BLaER1 (cell line): ENCODE measurements at regions not wholly inside any gene's neighbourhood (a gene's known extent, or its start where the extent isn't known, plus 50 kb on each side); places are given as distances from the start of the nearest gene placed in this dataset.
A peak's percentile ranks its signal among the peaks of the same experiment; 100 is the strongest.
"Not testable (repeated sequence)": the region's sequence is repeated elsewhere in the genome, so short reads cannot be mapped to it uniquely, and the experiment has no call there.

Experiments used
- H3K27ac ChIP-seq: shearing (Covaris generic); formaldehyde crosslinking; 2 replicates; pipeline ENCODE4 v1.8.1; 2022
- H3K27me3 ChIP-seq: shearing (Covaris generic); formaldehyde crosslinking; 2 replicates; pipeline ENCODE4 v1.8.1; 2022
- H3K36me3 ChIP-seq: shearing (Covaris generic); formaldehyde crosslinking; 2 replicates; pipeline ENCODE4 v1.8.1; 2022
- H3K4me1 ChIP-seq: shearing (Covaris generic); formaldehyde crosslinking; 2 replicates; pipeline ENCODE4 v1.8.1; 2022
- H3K4me2 ChIP-seq: shearing (Covaris generic); formaldehyde crosslinking; 2 replicates; pipeline ENCODE4 v1.8.1; 2022
- H3K4me3 ChIP-seq: shearing (Covaris generic); formaldehyde crosslinking; 2 replicates; pipeline ENCODE4 v1.8.1; 2022
- H3K9ac ChIP-seq: shearing (Covaris generic); formaldehyde crosslinking; 2 replicates; pipeline ENCODE4 v1.8.1; 2022
- H3K9me3 ChIP-seq: shearing (Covaris generic); formaldehyde crosslinking; 2 replicates; pipeline ENCODE4 v1.8.1; 2022
- H4K20me1 ChIP-seq: shearing (Covaris generic); formaldehyde crosslinking; 2 replicates; pipeline ENCODE4 v1.8.1; 2022
- Cebpa-rat ChIP-seq: shearing (Covaris generic); IDR thresholded peaks from 2 replicates; pipeline ENCODE4 v1.8.1; 2022

- H3K27me3 ChIP-seq = no peaks in the 10 kb centered on the region
- no peaks in the 10 kb centered on the region for H3K36me3 ChIP-seq
- no peak overlapping the region for H3K4me3 ChIP-seq
- no peaks in the 10 kb centered on the region for H3K9me3 ChIP-seq
- peak overlapping the region; percentile 52; the same call in 1 of the 2 replicates for H3K27ac ChIP-seq
- H3K4me2 ChIP-seq = peak overlapping the region; percentile 73
- no peak for TF ChIP-seq Cebpa-rat
- H3K4me1 ChIP-seq = peaks cover 17% of the 10 kb centered on the region
- no peak overlapping the region for H3K9ac ChIP-seq
- no peaks in the 10 kb centered on the region for H4K20me1 ChIP-seq
These were observed 152.8 kb upstream of the ZNF519 start for GRCh38 chr18:14285053-14285452.

- not testable (repeated sequence) for H4K20me1 ChIP-seq, H3K4me2 ChIP-seq, H3K4me3 ChIP-seq, H3K27ac ChIP-seq, H3K9ac ChIP-seq, H3K9me3 ChIP-seq, H3K36me3 ChIP-seq, H3K27me3 ChIP-seq
- peaks cover 18% of the 10 kb centered on the region for H3K4me1 ChIP-seq
These were observed 143.2 kb upstream of the ZNF519 start for GRCh38 chr18:14275391-14275790.

DNA sequence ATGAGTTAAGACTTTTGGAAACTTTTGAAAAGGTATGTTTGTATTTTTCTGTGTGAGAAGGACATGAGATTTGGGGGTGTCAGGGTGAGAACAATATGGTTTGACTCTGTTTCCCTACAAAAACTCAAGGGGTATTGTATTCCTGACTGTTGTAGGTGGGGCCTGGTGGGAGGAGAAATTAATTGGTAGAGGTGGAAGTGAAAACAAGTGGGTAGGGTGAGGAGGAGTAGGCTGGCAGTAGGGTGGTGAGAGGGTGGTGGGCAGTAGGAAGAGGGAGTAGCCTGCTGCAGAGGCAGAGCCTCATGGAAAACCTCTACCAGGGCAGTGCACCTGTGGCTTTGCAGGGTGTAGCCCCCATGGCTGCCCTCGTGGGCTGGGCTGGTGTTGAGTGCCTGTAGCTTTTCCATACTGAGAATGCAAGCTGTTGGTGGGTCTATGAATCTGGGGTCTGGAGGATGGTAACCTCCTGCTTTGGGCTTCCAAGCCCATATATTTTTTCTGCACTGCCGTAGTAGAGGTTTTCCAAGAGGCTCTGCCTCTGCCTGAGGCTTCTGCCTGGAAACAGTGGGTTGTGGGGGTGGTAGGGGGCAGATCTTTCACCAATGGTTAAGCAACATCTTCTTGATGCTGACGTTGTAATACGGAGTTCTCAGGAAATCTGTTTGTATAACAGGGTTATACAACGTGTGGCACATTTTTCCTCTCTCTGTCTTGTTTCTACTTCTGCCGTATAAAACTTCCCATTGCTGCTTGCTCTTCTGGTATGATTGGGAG, 133.6 kb upstream of the ZNF519 start:
- not testable (repeated sequence) for H4K20me1 ChIP-seq, H3K4me1 ChIP-seq, H3K9me3 ChIP-seq, H3K4me2 ChIP-seq, H3K9ac ChIP-seq, H3K27ac ChIP-seq, H3K27me3 ChIP-seq, H3K4me3 ChIP-seq, H3K36me3 ChIP-seq

- not testable (repeated sequence) for H3K36me3 ChIP-seq, H3K4me3 ChIP-seq, H3K9ac ChIP-seq, H3K27ac ChIP-seq, H3K4me1 ChIP-seq, H3K4me2 ChIP-seq, H3K27me3 ChIP-seq, H3K9me3 ChIP-seq, H4K20me1 ChIP-seq
These were observed 130.6 kb upstream of the ZNF519 start for GRCh38 chr18:14262786-14263185.

DNA sequence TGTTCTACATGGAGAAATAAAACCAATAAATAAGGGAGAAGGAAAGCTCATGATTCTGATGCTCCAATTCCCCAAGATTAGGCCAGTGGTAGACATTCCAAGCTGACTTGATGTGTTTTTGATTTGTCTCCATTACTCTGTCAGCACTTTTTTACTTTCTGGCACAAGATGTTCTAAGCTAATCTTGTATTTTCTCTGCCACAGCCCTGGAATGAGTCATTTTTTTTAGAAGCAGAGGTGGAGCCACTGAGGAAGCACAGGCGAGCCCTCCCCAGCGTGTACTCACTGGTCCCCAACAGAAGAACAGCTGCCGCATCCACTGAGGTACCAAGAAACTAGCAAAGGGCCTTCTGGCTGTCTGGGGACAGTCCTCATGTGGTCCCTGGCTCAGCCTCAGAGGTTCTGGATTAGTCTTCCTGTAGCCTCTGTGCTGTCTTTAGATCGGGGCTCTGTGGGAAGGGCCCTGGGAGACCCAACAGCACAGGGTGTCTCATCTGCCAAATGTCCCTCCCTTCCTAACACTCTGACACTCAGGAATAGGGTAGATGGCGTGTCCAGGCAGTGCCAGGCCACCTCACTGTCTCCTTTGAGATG, 117.9 kb upstream of the ZNF519 start:
- not testable (repeated sequence) for H3K9ac ChIP-seq, H3K9me3 ChIP-seq, H3K27ac ChIP-seq, H3K36me3 ChIP-seq, H4K20me1 ChIP-seq, H3K4me2 ChIP-seq, H3K4me3 ChIP-seq, H3K27me3 ChIP-seq, H3K4me1 ChIP-seq

DNA sequence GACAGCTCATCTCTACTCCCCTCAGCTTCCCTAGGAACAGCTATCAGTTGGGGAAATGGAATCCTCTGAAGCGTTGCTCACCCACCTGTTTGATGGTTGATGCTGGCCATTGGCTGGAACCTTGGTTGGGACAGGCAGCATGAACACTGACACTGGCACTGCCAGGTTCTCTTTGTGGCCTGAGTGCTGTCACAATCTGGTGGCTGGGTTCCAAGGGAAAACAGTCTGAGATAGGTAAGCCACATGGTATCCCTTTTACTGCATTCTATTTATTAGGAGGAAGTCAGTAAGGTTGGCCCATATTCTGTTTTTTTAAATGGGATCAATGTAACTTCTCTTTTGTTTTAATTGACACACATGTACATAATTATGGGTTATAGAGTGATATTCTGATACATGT, 107.0 kb upstream of the ZNF519 start:
- H3K4me2 ChIP-seq, H3K4me1 ChIP-seq, H3K4me3 ChIP-seq, H3K27ac ChIP-seq, H3K9ac ChIP-seq, H4K20me1 ChIP-seq, H3K9me3 ChIP-seq, H3K36me3 ChIP-seq, H3K27me3 ChIP-seq: not testable (repeated sequence)

- H3K9ac ChIP-seq, H3K4me3 ChIP-seq, H3K4me2 ChIP-seq, H3K4me1 ChIP-seq, H3K27me3 ChIP-seq, H4K20me1 ChIP-seq, H3K9me3 ChIP-seq, H3K36me3 ChIP-seq, H3K27ac ChIP-seq: not testable (repeated sequence)
These were observed 104.3 kb upstream of the ZNF519 start for GRCh38 chr18:14236356-14237048.

DNA sequence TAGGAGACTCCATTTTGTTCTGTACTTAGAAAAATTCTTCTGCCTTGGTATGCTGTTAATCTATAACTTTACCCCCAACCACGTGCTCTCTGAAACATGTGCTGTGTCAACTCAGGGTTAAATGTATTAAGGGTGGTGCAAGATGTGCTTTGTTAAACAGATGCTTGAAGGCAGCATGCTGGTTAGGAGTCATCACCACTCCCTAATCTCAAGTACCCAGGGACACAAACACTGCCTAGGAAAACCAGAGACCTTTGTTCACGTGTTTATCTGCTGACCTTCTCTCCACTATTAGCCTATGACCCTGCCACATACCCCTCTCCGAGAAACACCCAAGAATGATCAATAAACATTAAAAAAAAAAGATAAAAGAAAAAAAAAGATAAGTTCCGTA, 93.0 kb upstream of the ZNF519 start:
- H3K4me1 ChIP-seq, H3K4me3 ChIP-seq, H4K20me1 ChIP-seq, H3K36me3 ChIP-seq, H3K4me2 ChIP-seq, H3K27me3 ChIP-seq, H3K9ac ChIP-seq, H3K27ac ChIP-seq: not testable (repeated sequence)
- peaks cover 39% of the 10 kb centered on the region for H3K9me3 ChIP-seq

DNA sequence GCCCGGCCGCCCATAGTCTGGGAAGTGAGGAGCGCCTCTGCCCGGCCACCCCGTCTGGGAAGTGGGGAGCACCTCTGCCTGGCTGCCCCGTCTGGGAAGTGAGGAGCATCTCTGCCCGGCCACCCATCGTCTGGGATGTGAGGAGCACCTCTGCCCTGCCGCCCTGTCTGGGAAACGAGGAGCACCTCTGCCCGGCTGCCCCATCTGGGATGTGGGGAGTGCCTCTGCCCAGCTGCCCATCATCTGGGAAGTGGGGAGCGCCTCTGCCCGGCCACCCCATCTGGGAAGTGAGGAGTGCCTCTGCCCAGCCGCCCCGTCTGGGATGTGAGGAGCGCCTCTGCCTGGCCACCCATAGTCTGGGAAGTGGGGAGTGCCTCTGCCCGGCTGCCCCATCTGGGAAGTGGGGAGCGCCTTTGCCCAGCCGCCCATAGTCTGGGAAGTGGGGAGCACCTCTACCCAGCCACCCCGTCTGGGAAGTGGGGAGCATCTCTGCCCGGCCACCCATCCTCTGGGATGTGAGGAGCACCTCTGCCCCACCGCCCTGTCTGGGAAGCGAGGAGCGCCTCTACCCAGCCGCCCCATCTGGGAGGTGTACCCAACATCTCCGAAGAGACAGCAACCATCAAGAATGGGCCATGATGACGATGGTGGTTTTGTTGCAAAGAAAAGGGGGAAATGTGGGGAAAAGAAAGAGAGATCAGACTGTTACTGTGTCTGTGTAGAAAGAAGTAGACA, 92.5 kb upstream of the ZNF519 start:
- H3K9ac ChIP-seq, H4K20me1 ChIP-seq, H3K27ac ChIP-seq, H3K27me3 ChIP-seq, H3K36me3 ChIP-seq, H3K4me2 ChIP-seq, H3K4me1 ChIP-seq, H3K4me3 ChIP-seq: not testable (repeated sequence)
- H3K9me3 ChIP-seq = peaks cover 39% of the 10 kb centered on the region

DNA sequence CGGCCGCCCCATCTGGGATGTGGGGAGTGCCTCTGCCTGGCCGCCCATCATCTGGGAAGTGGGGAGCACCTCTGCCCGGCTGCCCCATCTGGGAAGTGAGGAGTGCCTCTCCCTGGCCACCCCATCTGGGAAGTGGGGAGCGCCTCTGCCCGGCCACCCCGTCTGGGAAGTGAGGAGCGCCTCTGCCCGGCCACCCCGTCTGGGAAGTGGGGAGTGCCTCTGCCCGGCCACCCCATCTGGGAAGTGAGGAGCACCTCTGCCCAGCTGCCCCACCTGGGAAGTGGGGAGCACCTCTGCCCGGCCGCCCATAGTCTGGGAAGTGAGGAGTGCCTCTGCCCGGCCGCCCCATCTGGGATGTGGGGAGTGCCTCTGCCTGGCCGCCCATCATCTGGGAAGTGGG, 91.7 kb upstream of the ZNF519 start:
- not testable (repeated sequence) for H3K27me3 ChIP-seq, H3K27ac ChIP-seq, H4K20me1 ChIP-seq, H3K4me2 ChIP-seq, H3K36me3 ChIP-seq, H3K4me1 ChIP-seq, H3K4me3 ChIP-seq, H3K9ac ChIP-seq
- H3K9me3 ChIP-seq = peaks cover 39% of the 10 kb centered on the region

DNA sequence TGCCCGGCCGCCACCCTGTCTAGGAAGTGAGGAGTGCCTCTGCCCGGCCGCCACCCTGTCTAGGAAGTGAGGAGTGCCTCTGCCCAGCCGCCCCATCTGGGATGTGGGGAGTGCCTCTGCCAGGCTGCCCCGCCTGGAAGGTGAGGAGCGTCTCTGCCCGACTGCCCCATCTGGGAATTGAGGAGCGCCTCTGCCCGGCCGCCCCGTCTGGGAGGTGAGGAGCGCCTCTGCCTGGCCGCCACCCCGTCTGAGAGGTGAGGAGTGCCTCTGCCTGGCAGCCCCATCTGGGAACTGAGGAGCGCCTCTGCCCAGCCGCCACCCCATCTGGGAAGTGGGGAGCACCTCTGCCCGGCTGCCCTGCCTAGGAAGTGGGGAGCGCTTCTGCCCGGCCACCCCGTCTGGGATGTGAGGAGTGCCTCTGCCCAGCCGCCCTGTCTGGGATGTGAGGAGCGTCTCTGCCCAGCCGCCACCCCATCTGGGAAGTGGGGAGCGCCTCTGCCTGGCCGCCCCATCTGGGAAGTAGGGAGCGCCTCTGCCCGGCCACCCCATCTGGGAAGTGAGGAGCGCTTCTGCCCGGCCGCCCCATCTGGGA, 91.1 kb upstream of the ZNF519 start:
- peaks cover 39% of the 10 kb centered on the region for H3K9me3 ChIP-seq
- not testable (repeated sequence) for H3K4me2 ChIP-seq, H3K4me1 ChIP-seq, H3K36me3 ChIP-seq, H3K9ac ChIP-seq, H3K27me3 ChIP-seq, H3K27ac ChIP-seq, H4K20me1 ChIP-seq
- H3K4me3 ChIP-seq = peak overlapping the region; percentile 22; the same call in 1 of the 2 replicates

DNA sequence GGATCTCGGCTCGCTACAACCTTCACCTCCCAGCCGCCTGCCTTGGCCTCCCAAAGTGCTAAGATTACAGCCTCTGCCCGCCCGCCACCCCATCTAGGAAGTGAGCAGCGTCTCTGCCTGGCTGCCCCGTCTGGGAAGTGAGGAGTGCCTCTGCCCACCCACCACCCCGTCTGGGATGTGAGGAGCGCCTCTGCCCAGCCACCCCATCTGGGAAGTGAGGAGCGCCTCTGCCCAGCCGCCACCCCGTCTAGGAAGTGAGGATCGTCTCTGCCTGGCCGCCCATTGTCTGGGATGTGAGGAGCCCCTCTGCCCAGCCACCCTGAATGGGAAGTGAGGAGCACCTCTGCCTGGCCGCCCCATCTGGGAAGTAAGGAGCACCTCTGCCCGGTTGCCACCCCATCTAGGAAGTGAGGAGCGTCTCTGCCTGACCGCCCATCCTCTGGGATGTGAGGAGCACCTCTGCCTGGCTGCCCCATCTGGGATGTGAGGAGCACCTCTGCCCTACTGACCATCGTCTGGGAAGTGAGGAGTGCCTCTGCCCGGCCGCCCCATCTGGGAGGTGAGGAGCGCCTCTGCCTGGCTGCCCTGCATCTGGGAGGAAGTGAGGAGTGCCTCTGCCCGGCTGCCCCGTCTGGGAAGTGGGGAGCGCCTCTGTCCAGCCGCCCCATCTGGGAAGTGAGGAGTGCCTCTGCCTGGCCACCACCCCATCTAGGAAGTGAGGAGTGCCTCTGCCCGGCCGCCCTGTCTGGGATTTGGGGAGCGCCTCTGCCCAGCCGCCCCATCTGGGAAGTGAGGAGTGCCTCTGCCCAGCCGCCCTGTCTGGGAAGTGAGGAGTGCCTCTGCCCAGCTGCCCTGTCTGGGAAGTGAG, 90.4 kb upstream of the ZNF519 start:
- not testable (repeated sequence) for H3K27me3 ChIP-seq, H3K4me2 ChIP-seq, H3K4me1 ChIP-seq, H3K36me3 ChIP-seq, H3K27ac ChIP-seq, H4K20me1 ChIP-seq, H3K9ac ChIP-seq
- H3K9me3 ChIP-seq = peaks cover 39% of the 10 kb centered on the region
- H3K4me3 ChIP-seq = peak overlapping the region; percentile 22; the same call in 1 of the 2 replicates
